ENCODE measurements at regions not wholly inside any gene's neighbourhood (a gene's known extent, or its start where the extent isn't known, plus 50 kb on each side); places are given as distances from the start of the nearest gene placed in this dataset.

- Histone ChIP-seq H3K27ac (ENCODE audit: low read length in 2 of 2) (no peak overlapping the region), H3K9me3 (ENCODE audit: control extremely low read depth in 1 of 3, control insufficient read depth in 2 of 3, insufficient read depth in 1 of 3, low read length in 2 of 3) (peaks cover 0 to 3% (median 0%) of the 10 kb centered on the region in 3 donors), H3K27me3 (replicated peaks in 1 of 4; ENCODE audit: control extremely low read depth in 1 of 4, control insufficient read depth in 3 of 4, insufficient read depth in 4 of 4, low read length in 3 of 4) (no peaks in the 10 kb centered on the region), H2AFZ (ENCODE audit: insufficient read depth, low read depth, low read length, poor library complexity, severe bottlenecking) (no peak overlapping the region), H3K36me3 (replicated peaks in 1 of 2; ENCODE audit: control extremely low read depth in 1 of 2, control insufficient read depth in 1 of 2, extremely low read depth in 1 of 2, insufficient read depth in 2 of 2, low read length in 1 of 2) (no peaks in the 10 kb centered on the region), H4K20me1 (ENCODE audit: control insufficient read depth, insufficient read depth, low read length, poor library complexity, severe bottlenecking) (no peaks in the 10 kb centered on the region), H3K79me2 (ENCODE audit: control insufficient read depth, insufficient read depth, low read length) (no peaks in the 10 kb centered on the region), H3K9ac (ENCODE audit: low read length) (no peak overlapping the region), H3K4me2 (replicated peaks; ENCODE audit: low read depth, low read length, poor library complexity, severe bottlenecking) (no peak overlapping the region), H3K4me3 (ENCODE audit: control extremely low read depth in 1 of 5, extremely low read depth in 1 of 5, insufficient read depth in 1 of 5, low read depth in 2 of 5, low read length in 4 of 5) (no peak overlapping the region), H3K4me1 (ENCODE audit: control insufficient read depth in 2 of 2, insufficient read depth in 2 of 2, low read length in 2 of 2) (no peaks in the 10 kb centered on the region)
- peaks cover 3% of the 10 kb centered on the region for H3K27me3 Mint-ChIP-seq
- intact Hi-C loops (cut with micrococcal nuclease), result no loop called here
- no peak overlapping the region for H3K27ac Mint-ChIP-seq
- H3K9me3 Mint-ChIP-seq (ENCODE audit: insufficient read depth), result no peaks in the 10 kb centered on the region
- no peak for TF ChIP-seq EZH2 (IDR thresholded peaks at IDR 0.05; ENCODE audit: borderline replicate concordance, insufficient read depth, low read depth, low read length, poor library complexity, severe bottlenecking)
- no peak for TF ChIP-seq CTCF (IDR thresholded peaks at IDR 0.05)
- CTCF ChIA-PET, result no interaction called here
- peaks cover 3% of the 10 kb centered on the region for H3K4me1 Mint-ChIP-seq
- DNase-seq (no peak), ATAC-seq (ENCODE audit: low read depth) (no peak)
- POLR2A ChIA-PET, result no interaction called here
- no peak overlapping the region for H3K4me3 Mint-ChIP-seq
- 90% methylated on average over 7 of the region's 7 CpGs for whole genome bisulfite sequencing (ENCODE audit: insufficient coverage)
Measured at GRCh38 chr3:33919312-33920120, 121.1 kb downstream of the PDCD6IP start.

GRCh38 chr3:33920511-33920910, 122.1 kb downstream of the PDCD6IP start:
- H3K27ac ChIP-seq (ENCODE audit: low read length in 2 of 2), result no peak overlapping the region
- POLR2A ChIA-PET, result no interaction called here
- H3K4me3 Mint-ChIP-seq, result no peak overlapping the region

More at GRCh38 chr3:33920511-33920910, 122.1 kb downstream of the PDCD6IP start:
- Histone ChIP-seq H3K4me2 (replicated peaks; ENCODE audit: low read depth, low read length, poor library complexity, severe bottlenecking) (no peak overlapping the region), H3K4me1 (ENCODE audit: control insufficient read depth in 2 of 2, insufficient read depth in 2 of 2, low read length in 2 of 2) (no peaks in the 10 kb centered on the region), H4K20me1 (ENCODE audit: control insufficient read depth, insufficient read depth, low read length, poor library complexity, severe bottlenecking) (no peaks in the 10 kb centered on the region), H2AFZ (ENCODE audit: insufficient read depth, low read depth, low read length, poor library complexity, severe bottlenecking) (no peak overlapping the region), H3K9ac (ENCODE audit: low read length) (no peak overlapping the region), H3K4me3 (ENCODE audit: control extremely low read depth in 1 of 5, extremely low read depth in 1 of 5, insufficient read depth in 1 of 5, low read depth in 2 of 5, low read length in 4 of 5) (no peak overlapping the region), H3K27me3 (replicated peaks in 1 of 4; ENCODE audit: control extremely low read depth in 1 of 4, control insufficient read depth in 3 of 4, insufficient read depth in 4 of 4, low read length in 3 of 4) (no peaks in the 10 kb centered on the region), H3K9me3 (ENCODE audit: control extremely low read depth in 1 of 3, control insufficient read depth in 2 of 3, insufficient read depth in 1 of 3, low read length in 2 of 3) (peaks cover 0 to 3% (median 0%) of the 10 kb centered on the region in 3 donors), H3K36me3 (replicated peaks in 1 of 2; ENCODE audit: control extremely low read depth in 1 of 2, control insufficient read depth in 1 of 2, extremely low read depth in 1 of 2, insufficient read depth in 2 of 2, low read length in 1 of 2) (no peaks in the 10 kb centered on the region), H3K79me2 (ENCODE audit: control insufficient read depth, insufficient read depth, low read length) (no peaks in the 10 kb centered on the region)
- H3K27me3 Mint-ChIP-seq, result no peaks in the 10 kb centered on the region
- TF ChIP-seq EZH2 (IDR thresholded peaks at IDR 0.05; ENCODE audit: borderline replicate concordance, insufficient read depth, low read depth, low read length, poor library complexity, severe bottlenecking) (no peak), CTCF (IDR thresholded peaks at IDR 0.05) (no peak)
- H3K27ac Mint-ChIP-seq, result no peak overlapping the region
- ATAC-seq (ENCODE audit: low read depth) (no peak), DNase-seq (no peak)
- H3K4me1 Mint-ChIP-seq, result peaks cover 3% of the 10 kb centered on the region
- intact Hi-C loops (cut with micrococcal nuclease), result no loop called here
- CTCF ChIA-PET, result no interaction called here
- no CpG with 5 or more reads among the region's 4 CpGs for WGBS (ENCODE audit: insufficient coverage)
- H3K9me3 Mint-ChIP-seq (ENCODE audit: insufficient read depth), result no peaks in the 10 kb centered on the region
